Caki2 (cell line): ENCODE measurements at regions not wholly inside any gene's neighbourhood (a gene's known extent, or its start where the extent isn't known, plus 50 kb on each side); places are given as distances from the start of the nearest gene placed in this dataset.

ENCODE experiments used
- DNase-seq: peaks from one replicate; pipeline ENCODE4 v3.0.0-alpha.2; 2015; ENCODE audit warnings: low read depth
- in situ Hi-C: cut with HindIII; loops from 2 replicates; pipeline ENCODE4 v1.10.0; 2016; ENCODE audit warnings: low sequenced_read_pairs, low pct_unique_long_range_greater_than_20kb, mixed read lengths

GRCh38 chr1:63135801-63136200, 186.6 kb upstream of the FOXD3 start:
- in situ Hi-C loops, result no loop called here
- no peak for DNase-seq

DNA sequence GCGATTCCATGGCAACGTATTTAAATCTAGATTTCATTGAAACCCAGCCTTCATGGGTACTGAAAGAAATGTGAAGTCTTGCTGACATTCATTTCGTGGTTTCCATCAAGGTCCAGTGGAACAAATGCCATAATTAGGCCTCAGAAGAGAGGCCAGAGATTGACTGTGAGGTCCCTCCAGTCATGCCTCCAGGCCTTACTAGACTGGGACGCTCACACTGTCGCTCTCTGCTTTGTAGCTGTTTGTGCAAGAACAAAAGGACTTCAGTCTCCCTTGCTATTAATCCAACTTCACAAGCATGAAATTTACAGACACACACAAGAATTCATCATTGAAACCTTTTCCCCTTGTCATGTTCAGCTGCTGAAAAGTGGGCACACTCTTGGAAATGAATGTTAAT, 180.4 kb upstream of the FOXD3 start:
- in situ Hi-C loops, result no loop called here
- DNase-seq, result no peak

GRCh38 chr1:63143482-63143881, 178.9 kb upstream of the FOXD3 start:
- no peak for DNase-seq
- in situ Hi-C loops, result no loop called here

- in situ Hi-C loops, result no loop called here
- DNase-seq, result no peak
These were observed 174.6 kb upstream of the FOXD3 start for GRCh38 chr1:63147783-63148182.

DNA sequence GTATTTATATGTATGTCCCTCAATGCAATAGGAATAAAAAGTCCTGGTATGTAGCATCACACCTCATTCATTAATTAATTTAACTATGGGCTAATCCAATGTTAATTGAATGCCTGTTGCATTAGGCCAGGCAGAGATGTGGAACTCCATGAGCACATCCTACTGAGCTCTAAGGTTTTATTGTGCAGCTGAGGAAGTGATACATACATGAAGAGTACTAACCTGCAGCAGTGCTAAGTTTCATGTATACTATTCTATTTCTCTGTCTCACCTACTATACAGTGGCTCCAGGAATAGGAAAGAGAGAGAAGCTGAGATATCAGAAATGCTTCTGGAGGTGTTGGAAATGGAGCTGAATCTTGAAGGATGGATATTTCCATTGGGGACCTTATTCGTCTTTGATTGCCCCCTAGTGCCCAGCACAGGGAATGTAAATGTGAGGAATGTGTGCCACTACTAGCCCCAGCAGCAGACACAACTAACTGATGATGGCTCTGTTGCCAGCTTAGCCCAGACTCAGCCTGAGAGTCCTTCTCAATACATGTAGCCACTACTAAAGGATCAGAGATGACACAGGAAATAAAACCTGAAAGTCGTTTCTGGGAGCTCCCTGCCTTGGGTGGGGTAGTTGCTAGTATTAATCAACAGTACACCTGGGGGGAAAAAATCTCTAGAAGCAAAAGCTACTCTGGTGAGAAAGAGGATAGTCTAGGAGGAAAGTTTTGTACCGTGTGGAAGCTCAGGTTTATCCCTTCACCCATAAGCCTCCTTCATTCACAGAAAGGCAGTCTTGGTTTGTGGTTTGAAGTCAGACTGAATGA, 173.3 kb upstream of the FOXD3 start:
- peak; percentile 19 for DNase-seq
- in situ Hi-C loops, result no loop called here

DNA sequence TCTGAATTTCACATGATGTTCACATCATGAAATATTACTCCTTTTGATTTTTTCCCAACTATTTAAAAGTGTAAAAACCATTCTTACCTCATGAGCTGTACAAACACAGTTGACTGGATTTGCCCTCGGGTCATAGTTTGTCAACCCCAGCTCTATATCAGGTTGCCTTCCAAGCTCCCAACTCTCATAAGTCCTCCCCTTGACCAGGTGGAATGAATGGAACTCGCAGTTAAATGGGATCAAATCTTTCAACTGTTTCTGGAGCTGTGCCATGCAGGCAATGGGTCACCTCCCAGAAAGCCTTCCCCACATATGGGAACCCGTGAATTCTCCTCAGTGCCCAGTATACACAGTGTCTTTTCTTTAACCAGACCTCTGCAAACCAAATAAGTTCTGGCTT, 169.8 kb upstream of the FOXD3 start:
- no peak for DNase-seq

GRCh38 chr1:63155437-63155836, 166.9 kb upstream of the FOXD3 start:
- in situ Hi-C loops, result no loop called here
- DNase-seq, result no peak

More for the DNA sequence above, 169.8 kb upstream of the FOXD3 start:
- in situ Hi-C loops, result no loop called here

DNA sequence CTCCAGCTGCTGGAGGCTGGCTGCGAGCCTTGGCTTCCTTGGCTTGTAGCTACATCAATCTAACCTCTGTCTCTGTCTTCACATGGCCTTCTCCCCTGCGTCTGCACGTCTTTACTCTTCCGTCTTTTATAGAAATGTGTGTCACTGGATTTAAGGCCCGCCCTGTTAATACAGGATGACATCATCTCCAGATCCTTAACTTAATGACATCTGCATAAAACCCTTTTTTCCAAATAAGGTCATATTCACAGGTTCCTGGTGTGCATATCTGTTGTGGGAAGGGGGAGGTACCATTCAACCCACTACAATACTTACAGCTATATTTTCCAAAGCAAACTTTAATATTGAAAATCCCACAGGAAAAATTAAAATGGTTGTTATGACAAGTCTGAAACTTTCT, 165.3 kb upstream of the FOXD3 start:
- in situ Hi-C loops, result no loop called here
- DNase-seq, result no peak

DNA sequence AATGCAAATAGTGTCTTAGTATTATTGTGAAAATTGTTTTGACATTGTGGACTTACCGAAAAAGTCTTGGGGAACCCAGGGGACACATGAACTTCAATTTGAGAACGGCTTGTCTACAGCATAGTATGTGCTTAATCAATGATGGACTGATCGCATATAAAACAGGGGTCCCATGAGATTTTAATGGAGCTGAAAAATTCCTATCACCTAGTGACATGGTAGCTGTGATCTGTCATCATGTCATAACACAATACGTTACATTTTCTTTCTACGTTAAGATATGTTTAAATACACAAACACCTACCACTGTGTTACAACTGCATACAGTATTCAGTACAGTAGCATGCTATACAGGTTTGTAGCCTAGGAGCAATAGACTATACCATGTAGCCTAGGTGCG, 153.3 kb upstream of the FOXD3 start:
- no peak for DNase-seq
- in situ Hi-C loops, result no loop called here

DNA sequence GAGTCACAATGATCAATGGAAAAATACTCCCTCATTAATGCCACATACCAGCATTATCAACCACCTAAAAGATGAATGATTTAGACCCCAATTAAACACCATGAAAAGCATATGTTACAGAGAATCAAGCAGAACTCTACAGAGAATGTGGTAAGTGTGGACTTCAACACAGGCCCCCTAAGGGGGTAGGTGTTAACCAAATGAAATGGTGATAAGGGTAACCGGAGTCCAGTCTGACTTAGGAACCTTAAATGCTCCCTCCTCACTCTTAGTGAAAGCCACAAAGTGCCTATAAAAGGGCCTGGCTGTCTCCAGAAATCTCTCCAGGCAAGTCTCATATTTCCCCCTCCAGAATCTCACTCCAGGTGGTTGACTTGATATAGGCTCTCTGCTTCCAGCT, 149.2 kb upstream of the FOXD3 start:
- DNase-seq, result no peak
- in situ Hi-C loops, result no loop called here

GRCh38 chr1:63189677-63190076, 132.7 kb upstream of the FOXD3 start:
- no peak for DNase-seq

DNA sequence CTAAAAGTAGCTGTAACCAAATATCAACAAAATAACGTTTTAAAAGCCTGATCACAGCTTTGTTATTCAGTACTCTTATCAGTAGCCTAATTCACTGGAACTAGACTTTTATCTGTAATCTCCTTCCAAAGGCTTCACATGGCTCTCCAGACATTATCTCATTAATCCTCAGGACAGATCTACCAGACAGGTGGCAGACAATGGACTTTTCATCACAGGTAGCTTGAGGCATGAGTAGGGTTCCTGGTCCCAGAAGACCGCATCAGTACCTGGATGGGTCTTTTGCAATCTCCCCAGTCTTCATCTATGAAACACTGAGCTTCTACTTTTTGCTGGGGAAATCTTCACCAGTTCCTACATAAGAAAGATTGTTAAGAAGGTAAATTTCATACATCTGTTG, 132.2 kb upstream of the FOXD3 start:
- no peak for DNase-seq
- in situ Hi-C loops, result no loop called here

More at GRCh38 chr1:63189677-63190076, 132.7 kb upstream of the FOXD3 start:
- in situ Hi-C loops, result no loop called here

- in situ Hi-C loops, result no loop called here
- DNase-seq, result no peak
These were observed 123.4 kb upstream of the FOXD3 start for GRCh38 chr1:63198871-63199394.

GRCh38 chr1:63199706-63200335, 122.5 kb upstream of the FOXD3 start:
- in situ Hi-C loops, result no loop called here
- DNase-seq, result no peak

DNA sequence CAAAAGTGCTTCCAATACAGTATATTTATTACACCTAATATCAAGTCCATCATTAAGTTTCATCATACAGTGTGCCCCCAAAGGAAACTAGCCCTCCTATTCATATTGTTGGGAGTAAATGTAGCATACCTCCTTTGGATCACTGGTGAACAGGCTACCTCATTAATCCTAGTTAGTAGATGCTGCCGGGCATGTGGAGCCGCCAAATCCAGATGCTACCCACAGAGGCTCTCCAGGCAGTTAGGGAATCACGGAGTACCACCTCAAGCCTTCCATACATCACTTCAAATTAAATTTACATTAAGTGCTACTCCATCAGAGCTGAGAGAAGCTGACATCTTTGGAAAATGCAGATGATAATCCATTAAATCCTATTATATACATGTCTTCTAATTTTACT, 121.7 kb upstream of the FOXD3 start:
- no peak for DNase-seq
- in situ Hi-C loops, result no loop called here

GRCh38 chr1:63203641-63204040, 118.7 kb upstream of the FOXD3 start:
- no peak for DNase-seq
- in situ Hi-C loops, result no loop called here

GRCh38 chr1:63205776-63206175, 116.6 kb upstream of the FOXD3 start:
- no peak for DNase-seq
- in situ Hi-C loops, result no loop called here

GRCh38 chr1:63214553-63214952, 107.8 kb upstream of the FOXD3 start:
- in situ Hi-C loops, result no loop called here
- no peak for DNase-seq

DNA sequence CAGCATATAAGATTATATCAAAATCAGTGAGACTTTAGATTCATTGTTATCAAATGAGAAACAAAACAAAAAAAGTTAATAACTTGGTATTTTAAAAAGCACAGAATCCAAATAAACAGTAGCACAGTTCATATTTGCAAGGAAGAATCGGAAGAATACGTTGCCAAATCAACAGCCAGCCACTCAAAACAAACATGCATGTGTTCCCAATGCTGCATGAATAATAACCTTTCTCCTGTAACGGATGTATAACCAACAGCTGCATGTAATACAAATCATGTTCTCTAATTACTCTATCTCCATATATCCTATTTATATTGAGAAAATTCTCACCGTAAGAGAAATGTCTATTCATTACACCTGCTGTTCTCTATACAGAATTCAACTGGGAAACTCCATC, 98.9 kb upstream of the FOXD3 start:
- in situ Hi-C loops, result no loop called here
- no peak for DNase-seq

- no peak for DNase-seq
- in situ Hi-C loops, result no loop called here
These were observed 91.6 kb upstream of the FOXD3 start for GRCh38 chr1:63230722-63231121.
